ENCODE measurements at regions not wholly inside any gene's neighbourhood (a gene's known extent, or its start where the extent isn't known, plus 50 kb on each side); places are given as distances from the start of the nearest gene placed in this dataset.

GRCh38 chr10:107966826-107967225 lies 802.3 kb upstream of the SORCS1 start:
- ATAC-seq (no peak), DNase-seq (ENCODE audit: low read depth, low spot score) (no peak)
- Histone ChIP-seq H4K20me1 (ENCODE audit: insufficient read depth) (no peaks in the 10 kb centered on the region), H3K27me3 (ENCODE audit: insufficient read depth, low read length) (no peaks in the 10 kb centered on the region), H3K27ac (ENCODE audit: low read depth, low read length) (no peak overlapping the region), H2AFZ (ENCODE audit: low read depth, low read length, poor library complexity, severe bottlenecking) (no peak overlapping the region), H3K79me2 (ENCODE audit: insufficient read depth, low read length) (no peaks in the 10 kb centered on the region), H3K4me3 (replicated peaks in 1 of 2; ENCODE audit: low read depth in 1 of 2, low read length in 2 of 2) (no peak overlapping the region), H3K4me1 (ENCODE audit: control insufficient read depth in 1 of 2, insufficient read depth in 2 of 2, low read length in 2 of 2) (no peaks in the 10 kb centered on the region), H3K9me3 (ENCODE audit: control insufficient read depth in 1 of 2, insufficient read depth in 1 of 2, low read depth in 1 of 2, low read length in 2 of 2) (peaks cover 39 to 49% of the 10 kb centered on the region in 2 experiments; a peak in 2 of 4 replicates), H3K36me3 (ENCODE audit: control insufficient read depth in 1 of 2, insufficient read depth in 2 of 2, low read length in 2 of 2) (no peaks in the 10 kb centered on the region), H3K9me2 (ENCODE audit: insufficient read depth) (no peaks in the 10 kb centered on the region), H3K9ac (ENCODE audit: low read length) (no peak overlapping the region), H3K4me2 (ENCODE audit: low read length) (no peak overlapping the region)
- CTCF ChIA-PET: no interaction called here
- no TSS peak for BruUV-seq (replicated peaks)
- TF ChIP-seq MAX (IDR thresholded peaks at IDR 0.05) (no peak), TCF7L2 (IDR thresholded peaks at IDR 0.05; ENCODE audit: borderline replicate concordance, extremely low read depth, insufficient read depth, insufficient read length) (no peak), ZFX (IDR thresholded peaks at IDR 0.05) (no peak), EZH2 (IDR thresholded peaks at IDR 0.05) (no peak), EGR1 (IDR thresholded peaks at IDR 0.05; ENCODE audit: low read depth) (no peak), POLR2AphosphoS5 (IDR thresholded peaks at IDR 0.05; ENCODE audit: low read depth, low read length) (no peak), ATF3 (IDR thresholded peaks at IDR 0.05) (no peak), POLR2A (IDR thresholded peaks at IDR 0.05; ENCODE audit: borderline replicate concordance, extremely low read depth, insufficient read depth, insufficient read length) (no peak)
- TF ChIP-seq, protein P1, sequence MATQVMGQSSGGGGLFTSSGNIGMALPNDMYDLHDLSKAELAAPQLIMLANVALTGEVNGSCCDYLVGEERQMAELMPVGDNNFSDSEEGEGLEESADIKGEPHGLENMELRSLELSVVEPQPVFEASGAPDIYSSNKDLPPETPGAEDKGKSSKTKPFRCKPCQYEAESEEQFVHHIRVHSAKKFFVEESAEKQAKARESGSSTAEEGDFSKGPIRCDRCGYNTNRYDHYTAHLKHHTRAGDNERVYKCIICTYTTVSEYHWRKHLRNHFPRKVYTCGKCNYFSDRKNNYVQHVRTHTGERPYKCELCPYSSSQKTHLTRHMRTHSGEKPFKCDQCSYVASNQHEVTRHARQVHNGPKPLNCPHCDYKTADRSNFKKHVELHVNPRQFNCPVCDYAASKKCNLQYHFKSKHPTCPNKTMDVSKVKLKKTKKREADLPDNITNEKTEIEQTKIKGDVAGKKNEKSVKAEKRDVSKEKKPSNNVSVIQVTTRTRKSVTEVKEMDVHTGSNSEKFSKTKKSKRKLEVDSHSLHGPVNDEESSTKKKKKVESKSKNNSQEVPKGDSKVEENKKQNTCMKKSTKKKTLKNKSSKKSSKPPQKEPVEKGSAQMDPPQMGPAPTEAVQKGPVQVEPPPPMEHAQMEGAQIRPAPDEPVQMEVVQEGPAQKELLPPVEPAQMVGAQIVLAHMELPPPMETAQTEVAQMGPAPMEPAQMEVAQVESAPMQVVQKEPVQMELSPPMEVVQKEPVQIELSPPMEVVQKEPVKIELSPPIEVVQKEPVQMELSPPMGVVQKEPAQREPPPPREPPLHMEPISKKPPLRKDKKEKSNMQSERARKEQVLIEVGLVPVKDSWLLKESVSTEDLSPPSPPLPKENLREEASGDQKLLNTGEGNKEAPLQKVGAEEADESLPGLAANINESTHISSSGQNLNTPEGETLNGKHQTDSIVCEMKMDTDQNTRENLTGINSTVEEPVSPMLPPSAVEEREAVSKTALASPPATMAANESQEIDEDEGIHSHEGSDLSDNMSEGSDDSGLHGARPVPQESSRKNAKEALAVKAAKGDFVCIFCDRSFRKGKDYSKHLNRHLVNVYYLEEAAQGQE (IDR thresholded peaks at IDR 0.05; ENCODE audit: low read depth): no peak
- POLR2A ChIA-PET: no interaction called here
- RAD21 ChIA-PET (ENCODE audit: low non-redundant PET in 1 of 2, low total read pairs in 2 of 2, uncharacterized antibody in 2 of 2, unreplicated experiment in 2 of 2): no interaction called here
- intact Hi-C loops (cut with micrococcal nuclease): no loop called here

Data from HCT116 (cell line).